CD4-positive, alpha-beta memory T cell (primary cell): ENCODE measurements at regions not wholly inside any gene's neighbourhood (a gene's known extent, or its start where the extent isn't known, plus 50 kb on each side); places are given as distances from the start of the nearest gene placed in this dataset.

Experiments
- CTCF ChIA-PET: fragments of 350-600 bp; sonication (Branson Sonifier 250); formaldehyde crosslinking; loops from one replicate; lab custom pipeline; 2021; ENCODE audit warnings: inconsistent platforms; ENCODE audit not compliant: partially characterized antibody; lab: Charles Lee
- POLR2A ChIA-PET: fragments of 350-600 bp; sonication (Branson Sonifier 250); formaldehyde crosslinking; loops from one replicate; lab custom pipeline; 2021; ENCODE audit not compliant: partially characterized antibody; lab: Charles Lee
- DNase-seq, 5 donors: peaks; one replicate each; pipeline versions ENCODE4 v3.0.0 to v3.0.0-alpha.2; 2020 to 2022; ENCODE audit warnings: mixed read lengths in 1 of 5
- H3K27ac ChIP-seq: one replicate; pipeline ENCODE4 v1.7.0; 2013; ENCODE audit warnings: low read depth, low read length
- H3K27me3 ChIP-seq: 2 replicates; pipeline ENCODE4 v1.7.0; 2013; ENCODE audit warnings: mild to moderate bottlenecking, low read length, moderate library complexity; ENCODE audit not compliant: insufficient read depth
- H3K36me3 ChIP-seq: 2 replicates; pipeline ENCODE4 v1.7.0; 2013; ENCODE audit warnings: mild to moderate bottlenecking, low read length, moderate library complexity; ENCODE audit not compliant: insufficient read depth
- H3K4me1 ChIP-seq: 2 replicates; pipeline ENCODE4 v1.7.0; 2013; ENCODE audit warnings: mild to moderate bottlenecking, low read length, moderate library complexity; ENCODE audit not compliant: insufficient read depth
- H3K4me3 ChIP-seq, 2 donors: one replicate each; pipeline ENCODE4 v1.7.0; 2013; ENCODE audit warnings: low read length in 2 of 2, mild to moderate bottlenecking in 1 of 2
- H3K9me3 ChIP-seq, 2 donors: one replicate each; pipeline ENCODE4 v1.7.0; 2013; ENCODE audit warnings: low read length in 2 of 2, control low read depth in 1 of 2; ENCODE audit not compliant: control insufficient read depth in 1 of 2
- H3K27ac Mint-ChIP-seq, 7 donors: one replicate each; pipeline ENCODE4 v1.8.0; 2020 to 2021; ENCODE audit warnings: mixed read lengths in 7 of 7, mild to moderate bottlenecking in 6 of 7, inconsistent platforms in 3 of 7, moderate library complexity in 3 of 7
- H3K27me3 Mint-ChIP-seq, 2 donors: one replicate each; pipeline ENCODE4 v1.8.0; 2020 to 2021; ENCODE audit warnings: mixed read lengths in 2 of 2
- H3K36me3 Mint-ChIP-seq, 2 donors: one replicate each; pipeline ENCODE4 v1.8.0; 2020 to 2021; ENCODE audit warnings: mixed read lengths in 2 of 2, inconsistent platforms in 1 of 2, mild to moderate bottlenecking in 1 of 2
- H3K4me1 Mint-ChIP-seq, 4 donors: one replicate each; pipeline ENCODE4 v1.8.0; 2020 to 2021; ENCODE audit warnings: mixed read lengths in 4 of 4, mild to moderate bottlenecking in 1 of 4
- H3K4me3 Mint-ChIP-seq, 8 donors: one replicate each; pipeline ENCODE4 v1.8.0; 2020 to 2021; ENCODE audit warnings: mixed read lengths in 8 of 8, mild to moderate bottlenecking in 7 of 8, moderate library complexity in 6 of 8, inconsistent platforms in 3 of 8
- H3K9me3 Mint-ChIP-seq, 8 donors: one replicate each; pipeline ENCODE4 v1.8.0; 2020 to 2021; ENCODE audit warnings: mixed read lengths in 8 of 8, mild to moderate bottlenecking in 5 of 8, inconsistent platforms in 3 of 8, moderate library complexity in 1 of 8
- intact Hi-C: fragments of 100-400 bp; cut with micrococcal nuclease; formaldehyde crosslinking; loops from one replicate; pipeline ENCODE4 v1.15.1; 2023

- DNase-seq, result no peak
- Histone ChIP-seq H3K36me3 (no peaks in the 10 kb centered on the region), H3K27me3 (no peaks in the 10 kb centered on the region), H3K9me3 (no peaks in the 10 kb centered on the region), H3K27ac (no peak overlapping the region), H3K4me1 (no peaks in the 10 kb centered on the region), H3K4me3 (no peak overlapping the region)
- intact Hi-C loops, result no loop called here
- no peaks in the 10 kb centered on the region for H3K36me3 Mint-ChIP-seq
- CTCF ChIA-PET, result no interaction called here
- peaks cover 4 to 8% of the 10 kb centered on the region in 2 donors for H3K27me3 Mint-ChIP-seq
- no peaks in the 10 kb centered on the region for H3K4me1 Mint-ChIP-seq
- no peak overlapping the region for H3K27ac Mint-ChIP-seq
- H3K4me3 Mint-ChIP-seq, result no peak overlapping the region
- H3K9me3 Mint-ChIP-seq, result peaks cover 0 to 32% (median 21%) of the 10 kb centered on the region in 8 donors
- POLR2A ChIA-PET, result interaction anchor here (0.6 kb wide), 1 partner anchor 41 kb away, joined by 3 read pairs; no protein-coding TSS in a partner anchor
These were observed 387.3 kb downstream of the HS3ST3B1 start for GRCh38 chr17:14688134-14688533.

GRCh38 chr17:14672830-14673229 lies 371.9 kb downstream of the HS3ST3B1 start:
- H3K27ac Mint-ChIP-seq, result no peak overlapping the region
- H3K4me3 Mint-ChIP-seq, result no peak overlapping the region
- H3K27ac ChIP-seq, result no peak overlapping the region
- intact Hi-C loops, result no loop called here
- no peak for DNase-seq
- no peaks in the 10 kb centered on the region for H3K9me3 ChIP-seq
- no peaks in the 10 kb centered on the region for H3K27me3 ChIP-seq
- H3K4me1 ChIP-seq, result no peaks in the 10 kb centered on the region
- ChIA-PET CTCF (no interaction called here), POLR2A (no interaction called here)
- no peaks in the 10 kb centered on the region for H3K36me3 Mint-ChIP-seq
- peaks cover 0 to 9% (median 1%) of the 10 kb centered on the region in 8 donors for H3K9me3 Mint-ChIP-seq
- H3K27me3 Mint-ChIP-seq, result peaks cover 7 to 17% of the 10 kb centered on the region in 2 donors
- H3K4me1 Mint-ChIP-seq, result peaks cover 0 to 3% (median 0%) of the 10 kb centered on the region in 4 donors
- no peaks in the 10 kb centered on the region for H3K36me3 ChIP-seq
- H3K4me3 ChIP-seq, result no peak overlapping the region

GRCh38 chr17:14670861-14671260 lies 370.0 kb downstream of the HS3ST3B1 start:
- H3K4me1 ChIP-seq, result no peaks in the 10 kb centered on the region
- no peaks in the 10 kb centered on the region for H3K36me3 ChIP-seq
- no peaks in the 10 kb centered on the region for H3K27me3 ChIP-seq
- H3K4me1 Mint-ChIP-seq, result peaks cover 0 to 3% (median 0%) of the 10 kb centered on the region in 4 donors
- H3K27me3 Mint-ChIP-seq, result peaks cover 12 to 17% of the 10 kb centered on the region in 2 donors
- H3K4me3 ChIP-seq, result no peak overlapping the region
- no peaks in the 10 kb centered on the region for H3K9me3 ChIP-seq
- no peak for DNase-seq
- intact Hi-C loops, result no loop called here
- H3K27ac Mint-ChIP-seq, result no peak overlapping the region
- no peaks in the 10 kb centered on the region for H3K9me3 Mint-ChIP-seq
- no peak overlapping the region for H3K27ac ChIP-seq
- H3K4me3 Mint-ChIP-seq, result no peak overlapping the region
- no peaks in the 10 kb centered on the region for H3K36me3 Mint-ChIP-seq
- ChIA-PET CTCF (no interaction called here), POLR2A (no interaction called here)

GRCh38 chr17:14664511-14664910 lies 363.6 kb downstream of the HS3ST3B1 start:
- peaks cover 0 to 3% (median 0%) of the 10 kb centered on the region in 4 donors for H3K4me1 Mint-ChIP-seq
- intact Hi-C loops, result no loop called here
- POLR2A ChIA-PET, result no interaction called here
- H3K36me3 Mint-ChIP-seq, result no peaks in the 10 kb centered on the region
- no peaks in the 10 kb centered on the region for H3K36me3 ChIP-seq
- no peaks in the 10 kb centered on the region for H3K9me3 Mint-ChIP-seq
- no peak for DNase-seq
- H3K9me3 ChIP-seq, result no peaks in the 10 kb centered on the region
- no peak overlapping the region for H3K4me3 ChIP-seq
- no peak overlapping the region for H3K4me3 Mint-ChIP-seq
- peaks cover 6 to 9% of the 10 kb centered on the region in 2 donors for H3K27me3 Mint-ChIP-seq
- no peaks in the 10 kb centered on the region for H3K27me3 ChIP-seq
- H3K27ac ChIP-seq, result no peak overlapping the region
- CTCF ChIA-PET, result no interaction called here
- no peaks in the 10 kb centered on the region for H3K4me1 ChIP-seq
- H3K27ac Mint-ChIP-seq, result no peak overlapping the region

- peaks cover 0 to 2% (median 0%) of the 10 kb centered on the region in 8 donors for H3K9me3 Mint-ChIP-seq
- H3K36me3 ChIP-seq, result no peaks in the 10 kb centered on the region
- no peak overlapping the region for H3K27ac Mint-ChIP-seq
- no peaks in the 10 kb centered on the region for H3K27me3 ChIP-seq
- H3K36me3 Mint-ChIP-seq, result no peaks in the 10 kb centered on the region
- peaks cover 8 to 11% of the 10 kb centered on the region in 2 donors for H3K27me3 Mint-ChIP-seq
- CTCF ChIA-PET, result no interaction called here
- no peak overlapping the region for H3K4me3 ChIP-seq
- no peaks in the 10 kb centered on the region for H3K9me3 ChIP-seq
- H3K4me1 Mint-ChIP-seq, result no peaks in the 10 kb centered on the region
- no peaks in the 10 kb centered on the region for H3K4me1 ChIP-seq
- no peak for DNase-seq
- no peak overlapping the region for H3K4me3 Mint-ChIP-seq
- POLR2A ChIA-PET, result no interaction called here
- no peak overlapping the region for H3K27ac ChIP-seq
- intact Hi-C loops, result no loop called here
These were observed 340.2 kb downstream of the HS3ST3B1 start for GRCh38 chr17:14641117-14641516.

- intact Hi-C loops, result no loop called here
- Histone ChIP-seq H3K9me3 (no peaks in the 10 kb centered on the region), H3K27ac (no peak overlapping the region), H3K27me3 (no peaks in the 10 kb centered on the region), H3K4me1 (no peaks in the 10 kb centered on the region), H3K36me3 (no peaks in the 10 kb centered on the region), H3K4me3 (no peak overlapping the region)
- POLR2A ChIA-PET, result no interaction called here
- no peaks in the 10 kb centered on the region for H3K36me3 Mint-ChIP-seq
- H3K27ac Mint-ChIP-seq, result no peak overlapping the region
- no peaks in the 10 kb centered on the region for H3K4me1 Mint-ChIP-seq
- peaks cover 0 to 1% (median 0%) of the 10 kb centered on the region in 8 donors for H3K9me3 Mint-ChIP-seq
- DNase-seq, result no peak
- H3K4me3 Mint-ChIP-seq, result no peak overlapping the region
- peaks cover 6 to 11% of the 10 kb centered on the region in 2 donors for H3K27me3 Mint-ChIP-seq
- CTCF ChIA-PET, result no interaction called here
These were observed 336.4 kb downstream of the HS3ST3B1 start for GRCh38 chr17:14637260-14637659.

- Mint-ChIP-seq H3K36me3 (no peaks in the 10 kb centered on the region), H3K27me3 (peaks cover 0 to 5% of the 10 kb centered on the region in 2 donors), H3K27ac (no peak overlapping the region), H3K9me3 (peaks cover 0 to 4% (median 0%) of the 10 kb centered on the region in 8 donors), H3K4me1 (no peaks in the 10 kb centered on the region), H3K4me3 (no peak overlapping the region)
- ChIA-PET CTCF (no interaction called here), POLR2A (no interaction called here)
- intact Hi-C loops, result no loop called here
- no peaks in the 10 kb centered on the region for H3K27me3 ChIP-seq
- no peaks in the 10 kb centered on the region for H3K9me3 ChIP-seq
- H3K27ac ChIP-seq, result no peak overlapping the region
- H3K36me3 ChIP-seq, result no peaks in the 10 kb centered on the region
- no peak overlapping the region for H3K4me3 ChIP-seq
- H3K4me1 ChIP-seq, result no peaks in the 10 kb centered on the region
- no peak for DNase-seq
These were observed 329.7 kb downstream of the HS3ST3B1 start for GRCh38 chr17:14630621-14631020.

GRCh38 chr17:14630046-14630445 lies 329.2 kb downstream of the HS3ST3B1 start:
- H3K27me3 ChIP-seq, result no peaks in the 10 kb centered on the region
- no peak overlapping the region for H3K27ac ChIP-seq
- no peaks in the 10 kb centered on the region for H3K9me3 ChIP-seq
- no peak for DNase-seq
- Mint-ChIP-seq H3K27me3 (peaks cover 0 to 8% of the 10 kb centered on the region in 2 donors), H3K9me3 (peaks cover 0 to 4% (median 0%) of the 10 kb centered on the region in 8 donors), H3K27ac (no peak overlapping the region), H3K36me3 (no peaks in the 10 kb centered on the region), H3K4me3 (no peak overlapping the region), H3K4me1 (no peaks in the 10 kb centered on the region)
- H3K36me3 ChIP-seq, result no peaks in the 10 kb centered on the region
- ChIA-PET POLR2A (no interaction called here), CTCF (no interaction called here)
- no peak overlapping the region for H3K4me3 ChIP-seq
- intact Hi-C loops, result no loop called here
- no peaks in the 10 kb centered on the region for H3K4me1 ChIP-seq
